GOT3 (cell line): ENCODE measurements at regions not wholly inside any gene's neighbourhood (a gene's known extent, or its start where the extent isn't known, plus 50 kb on each side); places are given as distances from the start of the nearest gene placed in this dataset.
A peak's percentile ranks its signal among the peaks of the same experiment; 100 is the strongest.
"Not testable (repeated sequence)": the region's sequence is repeated elsewhere in the genome, so short reads cannot be mapped to it uniquely, and the experiment has no call there.

ENCODE experiments used
- DNase-seq: peaks from one replicate; lab custom pipeline; 2025; ENCODE audit warnings: mixed read lengths; lab: John Stamatoyannopoulos, UW

DNA sequence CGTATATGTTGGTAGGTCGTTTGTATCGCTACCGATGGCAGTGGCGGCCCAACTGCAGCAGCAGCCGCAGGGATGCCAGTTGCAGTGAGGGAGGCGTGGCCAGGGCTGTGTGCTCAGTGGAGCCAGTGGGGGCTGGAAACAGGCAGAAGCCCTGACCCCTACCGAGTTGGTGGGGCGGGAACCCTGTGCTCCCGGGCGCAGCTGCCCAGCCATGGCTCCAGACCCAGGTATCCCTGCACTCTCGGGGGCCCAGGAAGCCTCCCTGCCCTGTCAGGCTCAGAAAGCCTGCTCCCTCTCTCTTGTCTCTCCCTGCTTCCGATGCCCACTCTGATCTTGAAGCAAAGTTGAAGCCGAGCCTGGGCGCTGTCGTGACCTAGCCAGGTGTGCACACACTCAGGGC, 78.6 kb upstream of the ITGB1 start:
- no peak for DNase-seq

DNA sequence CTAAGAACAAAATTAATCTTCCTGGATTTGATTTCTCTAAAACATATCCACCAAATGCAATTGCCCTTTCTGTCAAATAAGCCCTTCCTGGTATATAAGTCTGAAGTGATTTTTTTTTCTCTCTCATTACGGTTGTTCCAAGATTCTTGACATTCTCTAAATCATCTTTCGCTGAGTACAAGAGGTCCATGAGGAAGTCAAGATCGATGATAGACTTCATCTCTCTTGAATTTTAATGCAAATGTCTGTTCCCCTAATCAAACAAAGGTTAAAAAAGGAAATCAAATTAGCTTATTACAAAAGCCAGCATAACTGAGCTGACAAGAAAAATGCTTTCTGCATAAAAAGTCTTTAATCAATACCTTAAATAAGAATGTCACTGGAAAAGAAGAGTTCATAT, 77.4 kb upstream of the ITGB1 start:
- no peak for DNase-seq

DNA sequence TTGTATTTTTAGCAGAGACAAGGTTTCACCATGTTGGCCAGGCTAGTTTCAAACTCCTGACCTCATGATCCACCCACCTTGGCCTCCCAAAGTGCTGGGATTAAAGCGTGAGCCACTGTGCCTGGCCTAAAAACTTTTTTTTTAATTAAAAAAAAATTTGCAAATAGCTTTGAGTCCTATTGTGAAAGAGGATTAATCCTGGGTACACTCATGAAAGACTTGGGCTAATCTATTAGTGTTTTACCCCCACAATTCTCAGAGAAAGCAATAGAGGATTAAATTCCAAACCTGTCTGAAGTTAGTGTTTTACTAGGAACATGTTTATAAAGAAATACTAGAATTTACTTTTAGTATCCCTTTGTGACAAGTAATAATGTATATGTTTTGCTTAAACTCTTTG, 76.9 kb upstream of the ITGB1 start:
- no peak for DNase-seq

DNA sequence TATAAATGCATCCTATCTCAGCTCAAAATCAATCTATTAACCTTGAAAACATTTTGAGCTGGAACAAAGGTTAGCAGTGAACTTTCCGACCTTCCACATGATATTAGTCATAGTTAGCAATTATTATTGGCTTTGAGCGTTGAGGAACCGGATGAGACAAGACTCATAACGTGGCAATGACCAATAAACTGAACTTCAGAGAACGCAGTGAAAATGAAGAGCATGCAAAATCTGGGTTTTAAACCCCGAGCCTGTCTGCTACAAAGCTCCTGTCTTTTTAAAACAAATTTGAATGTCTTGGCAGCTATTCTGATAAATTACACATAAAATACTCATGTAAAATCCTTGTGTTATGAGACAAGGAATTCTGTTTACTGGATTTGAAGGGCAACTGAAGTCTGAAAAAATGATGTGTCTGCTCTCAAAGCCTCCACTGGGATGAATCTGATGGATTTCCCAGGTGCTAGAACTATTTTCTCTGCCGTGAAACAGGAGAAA, 74.7 kb upstream of the ITGB1 start:
- DNase-seq: no peak

DNA sequence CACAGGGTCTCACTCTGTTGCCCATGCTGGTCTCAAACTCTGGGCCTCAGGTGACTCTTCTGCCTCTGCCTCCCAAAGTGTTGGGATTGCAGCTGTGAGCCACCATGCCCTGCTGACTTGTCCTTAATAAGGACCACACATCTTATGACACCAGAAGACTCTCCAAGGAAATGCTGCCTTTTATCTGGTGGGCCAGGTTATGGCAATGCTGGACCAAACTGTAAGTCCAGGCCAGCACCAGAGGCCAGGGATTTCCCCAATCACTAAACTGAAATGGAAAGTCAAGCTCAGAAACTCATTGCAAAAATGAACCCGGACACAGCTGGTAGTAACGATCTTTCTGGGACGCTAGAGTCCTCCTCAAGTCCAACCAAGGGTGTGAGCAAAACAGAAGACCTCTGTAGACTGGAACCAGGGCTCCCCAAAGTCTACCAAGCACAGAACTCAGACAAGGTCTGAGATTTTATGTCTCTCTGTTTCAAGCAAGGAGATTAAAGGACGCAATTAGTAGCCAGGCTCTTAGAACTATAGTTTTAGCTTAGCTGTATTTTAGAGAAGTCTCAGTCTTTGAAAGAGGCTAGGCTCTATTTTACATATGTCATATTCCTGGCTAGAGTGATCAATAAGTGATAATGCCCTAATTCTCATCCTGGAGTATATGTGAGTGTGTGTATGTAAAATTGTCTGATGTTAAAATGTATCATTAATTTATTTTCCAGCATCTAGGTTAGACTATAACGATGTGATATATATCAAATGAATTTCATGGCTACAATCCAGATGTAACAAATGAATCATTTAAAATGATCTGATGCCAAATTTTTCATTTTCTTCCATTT, 74.0 kb upstream of the ITGB1 start:
- DNase-seq: no peak

DNA sequence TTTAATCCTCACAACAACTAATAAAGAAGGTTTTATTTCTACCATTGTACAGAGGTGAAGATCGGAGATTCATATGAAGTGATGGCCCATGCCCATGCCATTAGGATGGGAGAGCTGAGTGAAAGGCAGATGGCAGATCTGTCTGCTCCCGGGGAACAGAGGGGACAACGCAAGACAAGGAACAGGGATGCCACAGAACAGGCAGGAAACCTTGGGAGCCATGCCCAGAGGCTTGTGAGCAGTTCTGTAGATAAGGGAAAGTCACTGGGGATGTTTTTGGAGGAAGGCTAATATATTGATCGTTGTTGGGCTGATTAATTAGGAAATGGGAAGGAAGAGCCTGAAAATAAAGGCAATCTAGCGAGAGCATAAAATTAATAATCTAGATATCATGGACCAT, 73.1 kb upstream of the ITGB1 start:
- no peak for DNase-seq

DNA sequence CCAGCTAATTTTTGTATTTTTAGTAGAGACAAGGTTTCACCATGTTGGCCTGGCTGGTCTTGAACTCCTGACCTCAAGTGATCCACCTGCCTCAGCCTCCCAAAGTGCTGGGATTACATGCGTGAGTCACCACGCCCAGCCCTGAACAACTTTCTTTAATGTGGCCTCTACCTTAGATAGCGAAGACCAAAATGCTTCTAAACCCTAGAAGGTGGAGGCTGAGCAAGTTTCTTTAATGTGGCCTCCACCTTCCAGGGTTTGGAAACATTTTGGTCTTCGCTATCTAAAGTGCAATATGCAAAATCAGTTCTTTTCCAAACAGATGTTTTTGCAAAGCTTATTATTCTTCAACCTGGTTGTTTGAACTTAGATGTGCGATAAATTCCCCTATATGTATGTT, 70.5 kb upstream of the ITGB1 start:
- not testable (repeated sequence) for DNase-seq

- no peak for DNase-seq
Observed at GRCh38 chr10:33027088-33027487, 69.1 kb upstream of the ITGB1 start.

DNA sequence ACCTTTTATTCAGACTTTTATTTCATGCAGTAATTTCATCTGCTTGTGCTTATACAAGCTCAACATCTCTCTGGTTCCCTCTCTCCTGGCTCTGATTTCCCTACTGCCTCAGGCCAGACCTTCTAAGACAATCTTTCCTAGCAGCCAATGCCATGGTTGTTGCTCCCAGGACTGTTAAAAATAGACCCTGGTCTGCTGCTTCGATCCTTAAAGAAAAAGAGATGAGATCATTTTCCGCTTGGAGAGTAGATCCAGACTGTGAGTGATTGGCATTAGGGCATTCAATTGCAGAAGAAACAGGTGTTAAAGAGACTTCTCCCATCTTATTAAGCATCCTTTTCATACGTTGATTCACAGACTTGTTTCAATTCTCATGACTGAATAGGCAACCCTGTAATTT, 68.4 kb upstream of the ITGB1 start:
- DNase-seq: no peak

DNA sequence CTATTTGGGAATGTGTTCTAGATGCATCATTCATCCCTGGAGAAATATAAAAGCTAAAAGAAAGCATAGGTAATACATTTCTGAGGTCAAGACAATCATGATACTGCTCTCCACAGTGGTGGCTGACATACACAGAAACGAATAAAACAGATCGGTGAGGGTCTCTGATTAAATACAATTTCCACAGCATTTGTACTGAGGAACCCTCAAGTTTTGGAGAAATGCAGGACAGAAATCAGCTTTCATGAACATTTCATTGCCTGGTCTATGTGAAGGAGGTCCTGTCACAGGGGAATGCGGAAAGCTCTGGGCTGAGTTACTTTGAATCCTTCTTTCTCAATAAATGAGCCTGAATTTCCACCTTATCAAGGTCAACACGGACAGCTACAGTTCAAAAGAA, 67.9 kb upstream of the ITGB1 start:
- DNase-seq: no peak

DNA sequence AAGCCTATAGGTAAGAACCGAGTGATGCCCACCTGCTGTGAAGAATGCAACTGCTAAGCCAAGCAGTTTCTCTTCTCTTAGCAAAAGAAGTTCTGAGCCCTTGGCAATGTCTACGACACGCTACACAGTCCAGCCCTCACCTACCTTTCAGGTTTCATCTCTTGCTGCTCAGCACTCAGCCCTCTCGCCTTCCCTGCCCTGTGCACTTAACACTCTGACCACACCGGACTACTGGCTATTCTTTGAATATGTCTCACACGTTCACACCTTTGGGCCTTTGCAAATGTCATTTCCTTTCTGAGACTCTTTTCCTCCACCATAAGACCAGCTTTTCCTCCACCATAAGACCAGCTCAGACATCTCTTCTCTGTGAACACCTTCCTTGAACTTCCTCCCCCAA, 67.0 kb upstream of the ITGB1 start:
- no peak for DNase-seq

GRCh38 chr10:33022691-33023090, 64.7 kb upstream of the ITGB1 start:
- DNase-seq: no peak

DNA sequence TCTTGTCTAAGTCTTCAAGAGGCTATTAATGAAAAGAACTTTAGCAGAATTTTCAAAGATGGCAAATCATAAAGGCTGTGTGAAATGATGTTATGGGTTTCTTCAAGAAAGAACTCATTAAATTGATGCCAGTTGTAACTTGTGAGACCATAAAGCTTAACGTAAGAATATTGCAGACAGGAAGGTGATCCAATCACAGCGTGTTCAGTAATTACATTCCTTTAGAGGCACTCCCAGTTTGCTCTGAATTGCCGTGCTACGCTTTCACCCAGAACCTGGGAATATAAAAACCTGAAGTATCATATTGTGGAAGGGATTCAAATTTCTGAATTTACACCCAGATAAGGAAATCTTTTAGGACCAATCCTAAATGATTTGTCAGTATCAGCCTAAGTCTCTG, 64.1 kb upstream of the ITGB1 start:
- no peak for DNase-seq

- no peak for DNase-seq
Observed at GRCh38 chr10:33016988-33017387, 59.0 kb upstream of the ITGB1 start.

DNA sequence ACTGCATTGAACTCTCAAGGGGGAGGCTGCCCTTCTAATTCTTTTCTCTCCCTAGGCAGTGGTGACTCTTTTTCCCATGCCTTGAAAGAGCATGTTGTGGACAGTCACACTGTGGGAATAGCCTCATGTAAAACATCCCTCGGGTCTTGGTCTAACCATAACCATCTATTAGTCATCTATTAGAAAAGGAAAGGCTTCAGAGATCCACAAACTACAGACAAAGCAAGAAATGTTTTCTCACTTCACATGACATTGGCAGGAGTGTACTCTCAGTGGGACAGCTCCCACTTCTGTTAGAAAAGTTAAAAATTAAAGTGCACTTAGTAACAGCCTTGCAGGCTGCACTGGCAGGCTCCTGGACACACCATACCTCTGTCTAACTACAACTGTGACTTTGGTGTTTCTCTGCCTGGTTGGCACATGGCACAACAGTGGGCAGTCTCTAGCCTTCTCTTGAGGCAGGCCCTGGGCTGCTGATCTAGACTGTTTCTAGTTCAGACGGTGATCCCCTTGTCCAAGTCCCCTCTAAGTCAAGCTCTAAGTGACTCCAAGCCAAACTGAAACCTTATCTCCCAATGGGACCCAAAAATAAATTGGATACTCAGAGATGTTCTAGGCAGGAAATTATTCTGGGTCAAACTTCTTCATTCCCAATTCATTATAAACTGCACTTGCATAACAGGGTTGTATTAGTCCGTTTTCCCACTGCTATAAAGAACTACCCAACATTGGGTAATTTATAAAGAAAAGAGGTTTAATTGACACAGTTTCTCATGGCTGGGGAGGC, 57.9 kb upstream of the ITGB1 start:
- DNase-seq: no peak

DNA sequence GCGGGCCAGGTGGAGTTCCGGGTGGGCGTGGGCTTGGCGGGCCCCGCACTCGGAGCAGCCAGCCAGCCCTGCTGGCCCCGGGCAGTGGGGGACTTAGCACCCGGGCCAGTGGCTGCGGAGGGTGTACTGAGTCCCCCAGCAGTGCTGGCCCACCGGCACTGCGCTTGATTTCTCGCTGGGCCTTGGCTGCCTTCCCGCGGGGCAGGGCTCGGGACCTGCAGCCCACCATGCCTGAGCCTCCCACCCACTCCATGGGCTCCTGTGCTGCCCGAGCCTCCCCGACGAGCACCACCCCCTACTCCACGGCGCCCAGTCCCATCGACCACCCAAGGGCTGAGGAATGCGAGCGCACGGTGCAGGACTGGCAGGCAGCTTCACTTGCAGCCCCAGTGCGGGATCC, 55.3 kb upstream of the ITGB1 start:
- DNase-seq: not testable (repeated sequence)

DNA sequence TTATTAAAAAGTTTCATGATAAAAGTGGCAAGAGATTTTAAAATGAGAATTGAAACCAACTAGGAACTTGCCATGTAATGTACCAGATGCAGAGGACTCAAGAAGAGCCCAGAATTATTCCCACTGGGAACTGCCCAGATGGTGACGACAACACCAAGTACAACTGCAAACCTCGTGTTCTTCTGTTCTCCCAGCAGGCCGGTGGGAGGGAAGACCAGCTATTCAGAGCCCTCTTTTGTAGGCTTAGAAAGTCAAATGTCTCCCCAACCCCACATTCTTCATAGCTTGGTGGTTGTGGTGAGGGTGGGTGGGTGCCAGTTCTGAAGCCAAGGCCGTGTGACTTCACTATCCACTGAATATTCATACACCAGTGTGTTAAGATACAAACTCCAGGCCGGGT, 54.3 kb upstream of the ITGB1 start:
- DNase-seq: no peak

GRCh38 chr10:33010132-33011037, 52.4 kb upstream of the ITGB1 start:
- DNase-seq: no peak

GRCh38 chr10:33009244-33010131, 51.5 kb upstream of the ITGB1 start:
- DNase-seq: no peak

DNA sequence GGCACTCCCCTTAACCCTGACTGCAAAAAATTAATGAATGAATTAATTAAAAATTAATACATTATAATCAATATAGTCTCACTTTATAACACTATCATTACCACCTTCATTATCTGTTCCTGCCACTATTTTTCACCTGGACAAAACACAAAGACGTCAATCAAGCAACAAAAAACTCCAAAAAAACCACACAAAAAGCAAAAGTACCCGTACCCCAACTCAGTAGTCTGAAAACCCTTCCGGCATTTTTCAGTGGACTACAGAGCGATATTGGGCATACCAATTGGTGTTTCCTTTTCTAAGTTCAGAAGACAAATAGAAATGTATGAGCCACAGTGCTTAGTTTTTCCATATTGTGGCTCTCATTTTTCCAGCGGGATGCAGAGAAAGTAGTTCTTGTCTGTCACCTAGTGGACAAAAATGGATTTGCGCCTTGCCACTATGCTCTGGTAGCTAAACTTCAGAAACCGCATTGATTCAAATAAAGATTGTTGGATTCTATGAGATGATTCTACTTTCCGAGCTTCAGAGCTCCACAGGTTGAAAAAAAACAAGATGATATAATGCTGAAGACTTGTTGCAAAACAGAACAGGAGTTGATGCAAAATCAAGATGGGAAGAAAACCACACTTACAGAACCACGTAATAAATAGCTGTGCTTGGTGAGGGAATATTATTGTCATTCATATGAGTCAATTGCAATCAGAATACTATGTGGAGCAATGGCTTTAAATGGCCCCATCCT, 50.6 kb upstream of the ITGB1 start:
- peak; percentile 34 for DNase-seq
